A549 (cell line): ENCODE measurements at regions not wholly inside any gene's neighbourhood (a gene's known extent, or its start where the extent isn't known, plus 50 kb on each side); places are given as distances from the start of the nearest gene placed in this dataset.
"Not testable (repeated sequence)": the region's sequence is repeated elsewhere in the genome, so short reads cannot be mapped to it uniquely, and the experiment has no call there.

Source experiments
- ATAC-seq, 2 experiments: fragments of 200-7000 bp in 1 of 2; fragments of >200 bp in 1 of 2; cut with Nextera tagmentation in 1 of 2; cut with Tn5 transposase in 1 of 2; 3 replicates each; pipeline versions ENCODE4 v1.8.0 to v1.9.1; 2018 to 2020; ENCODE audit warnings: mild to moderate bottlenecking in 1 of 2, moderate library complexity in 1 of 2
- CTCF ChIA-PET: fragments of 300-600 bp; sonication (Branson Sonifier 250); formaldehyde crosslinking; extraction: SDS; loops from one replicate; lab custom pipeline; 2021; ENCODE audit warnings: antibody characterized with exemption, inconsistent platforms; lab: Yijun Ruan, JAX
- POLR2A ChIA-PET: fragments of 350-600 bp; formaldehyde crosslinking; extraction: SDS; loops from one replicate; lab custom pipeline; 2021; ENCODE audit warnings: antibody characterized with exemption, inconsistent platforms; lab: Yijun Ruan, JAX
- DNase-seq, 2 experiments: peaks; one replicate each; pipeline versions ENCODE4 v3.0.0 to v3.0.0-alpha.2; 2011 to 2016; ENCODE audit warnings: low read depth in 1 of 2, low spot score in 1 of 2
- FAIRE-seq: peaks from 2 replicates; lab custom pipeline; 2011; peaks lifted over from hg19 to GRCh38; lab: Jason Lieb, UNC
- H3K27ac ChIP-seq, 2 experiments: fragments of >200 bp; sonication (Bioruptor Twin); formaldehyde crosslinking; 3 replicates each; pipeline ENCODE4 v1.5.1; 2016 to 2017
- H3K4me1 ChIP-seq: fragments of >200 bp; sonication (Bioruptor Twin); formaldehyde crosslinking; 3 replicates; pipeline ENCODE4 v1.6.1; 2016
- H3K4me2 ChIP-seq: fragments of >200 bp; sonication (Bioruptor Twin); formaldehyde crosslinking; 3 replicates; pipeline ENCODE4 v1.6.1; 2016
- H3K4me3 ChIP-seq: fragments of >200 bp; sonication (Bioruptor Twin); formaldehyde crosslinking; 3 replicates; pipeline ENCODE4 v1.5.1; 2016
- H3K9me3 ChIP-seq: fragments of >200 bp; sonication (Bioruptor Twin); formaldehyde crosslinking; 3 replicates; pipeline ENCODE4 v1.6.1; 2016
- CBX8 ChIP-seq: fragments of 200-600 bp; sonication (generic); IDR thresholded peaks from 2 replicates; pipeline ENCODE4 v1.6.1; 2016
- CHD4 ChIP-seq: fragments of 200-600 bp; sonication (generic); IDR thresholded peaks from 2 replicates; pipeline ENCODE4 v1.6.1; 2016; ENCODE audit warnings: antibody characterized with exemption, mild to moderate bottlenecking, borderline replicate concordance
- E2F6 ChIP-seq: IDR thresholded peaks from 2 replicates; pipeline ENCODE4 v1.6.1; 2012; ENCODE audit warnings: low read depth, borderline replicate concordance
- FOSB ChIP-seq: fragments of 250-450 bp; sonication (Bioruptor Pico); IDR thresholded peaks from 2 replicates; pipeline ENCODE4 v1.5.0; 2020; ENCODE audit warnings: mild to moderate bottlenecking, moderate library complexity
- FOXS1 ChIP-seq: fragments of 250-450 bp; sonication (Bioruptor Pico); IDR thresholded peaks from 2 replicates; pipeline ENCODE4 v1.5.0; 2020; ENCODE audit warnings: mild to moderate bottlenecking, moderate library complexity
- HDAC2 ChIP-seq: fragments of 200-600 bp; sonication (generic); IDR thresholded peaks from 2 replicates; pipeline ENCODE4 v1.6.1; 2016
- HES2 ChIP-seq: fragments of >200 bp; sonication (Bioruptor Twin); formaldehyde crosslinking; IDR thresholded peaks from 2 replicates; pipeline ENCODE4 v1.6.1; 2016
- JUNB ChIP-seq: fragments of >200 bp; sonication (Bioruptor Twin); formaldehyde crosslinking; IDR thresholded peaks from 2 replicates; pipeline ENCODE4 v1.6.1; 2016
- MAFK ChIP-seq: fragments of 450-650 bp; IDR thresholded peaks from 2 replicates; pipeline ENCODE4 v1.6.1; 2014; ENCODE audit not compliant: partially characterized antibody
- NFE2L2 ChIP-seq: fragments of 150-350 bp; conservative IDR thresholded peaks from 2 replicates; pipeline ENCODE4 v1.6.1; 2014; ENCODE audit warnings: low read length
- NPAS2 ChIP-seq: fragments of 250-450 bp; sonication (Bioruptor Pico); IDR thresholded peaks from 2 replicates; pipeline ENCODE4 v1.8.0; 2022; ENCODE audit warnings: mild to moderate bottlenecking, moderate library complexity, borderline replicate concordance
- PBX3 ChIP-seq: IDR thresholded peaks from 2 replicates; pipeline ENCODE4 v1.6.1; 2012
- RAD21 ChIP-seq, 2 experiments: fragments of >200 bp in 1 of 2; sonication (Bioruptor Twin) in 1 of 2; formaldehyde crosslinking in 1 of 2; IDR thresholded peaks in 1 of 2; conservative IDR thresholded peaks in 1 of 2; 2 replicates in 1 of 2; 3 replicates in 1 of 2; pipeline ENCODE4 v1.6.1; 2012 to 2018; ENCODE audit warnings: inconsistent platforms in 1 of 2
- RARB ChIP-seq: fragments of 250-450 bp; sonication (Bioruptor Pico); IDR thresholded peaks from 2 replicates; pipeline ENCODE4 v1.8.0; 2021; ENCODE audit warnings: mild to moderate bottlenecking, moderate library complexity
- RCOR1 ChIP-seq: fragments of 150-350 bp; IDR thresholded peaks from 2 replicates; pipeline ENCODE4 v1.6.1; 2014; ENCODE audit warnings: antibody characterized with exemption, low read length, low read depth
- SMC3 ChIP-seq: fragments of >200 bp; sonication (Bioruptor Twin); formaldehyde crosslinking; IDR thresholded peaks from 3 replicates; pipeline ENCODE4 v1.6.1; 2018; ENCODE audit warnings: inconsistent platforms
- TP53 ChIP-seq: fragments of 250-450 bp; sonication (Bioruptor Pico); IDR thresholded peaks from 2 replicates; pipeline ENCODE4 v1.5.0; 2021; ENCODE audit warnings: mild to moderate bottlenecking, moderate library complexity
- WGBS: methylation state at CpG from one replicate; pipeline ENCODE4 v1.1.6; 2017; ENCODE audit errors: missing lambda C conversion rate; 5-methylcytosine and 5-hydroxymethylcytosine counted together
- TF ChIP-seq, protein P1 (sequence below): fragments of 250-450 bp; sonication (Bioruptor Pico); IDR thresholded peaks from 2 replicates; pipeline ENCODE4 v1.5.0; 2021; ENCODE audit warnings: mild to moderate bottlenecking, moderate library complexity, borderline replicate concordance

GRCh38 chr5:86493777-86494176 is 124.0 kb upstream of the COX7C start:
- TF ChIP-seq HDAC2 = no peak
- peak; percentile 19 for TF ChIP-seq MAFK
- FAIRE-seq = peak; percentile 49
- Histone ChIP-seq H3K4me2 (no peak overlapping the region), H3K4me1 (no peaks in the 10 kb centered on the region), H3K27ac (no peak overlapping the region), H3K9me3 (no peaks in the 10 kb centered on the region), H3K4me3 (no peak overlapping the region)
- no peak for DNase-seq
- ChIA-PET CTCF (no interaction called here), POLR2A (no interaction called here)
- WGBS = 35% methylated on average over 1 of the region's 1 CpG
- ATAC-seq = no peak

GRCh38 chr5:86500947-86501346 is 116.8 kb upstream of the COX7C start:
- Histone ChIP-seq H3K4me1 (no peaks in the 10 kb centered on the region), H3K9me3 (no peaks in the 10 kb centered on the region), H3K4me3 (no peak overlapping the region), H3K27ac (no peak overlapping the region), H3K4me2 (no peak overlapping the region)
- 0 out of 6 replicates have a peak, but pooled peaks of 1 of the 2 experiments have one; percentile 47 for ATAC-seq
- DNase-seq = peak in 1 of 2 experiments; percentile 13
- no peak for TF ChIP-seq TP53 (CRISPR knock-in tag)
- TF ChIP-seq RAD21 (conservative IDR thresholded peaks at IDR 0.05 in 1 of 2, IDR thresholded peaks at IDR 0.05 in 1 of 2) = peak in 1 of 2 experiments; percentile 24; a peak in 2 of 5 replicates
- no peak for TF ChIP-seq SMC3
- ChIA-PET POLR2A (no interaction called here), CTCF (no interaction called here)
- FAIRE-seq = no peak
- 21% methylated on average over 1 of the region's 1 CpG for WGBS

DNA sequence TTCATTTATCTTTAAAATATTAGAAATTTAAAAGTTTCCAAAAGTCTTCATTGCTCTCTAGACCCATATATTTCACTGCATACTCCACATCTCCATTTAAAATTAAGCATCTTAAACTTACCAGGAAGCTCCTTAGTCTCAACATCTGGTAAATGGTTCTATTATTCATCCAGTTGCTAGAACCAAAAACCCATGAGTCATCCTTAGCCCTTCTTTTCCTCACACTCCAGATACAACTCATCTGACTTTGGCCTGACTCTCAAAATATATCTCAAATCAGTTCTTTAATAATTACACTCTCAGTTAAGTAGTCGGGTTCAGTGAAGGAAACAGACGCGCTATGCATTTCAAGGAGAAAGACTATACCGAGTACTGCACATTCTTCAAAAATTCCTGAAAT is 110.2 kb upstream of the COX7C start:
- ATAC-seq (no peak), FAIRE-seq (no peak), DNase-seq (no peak)
- Histone ChIP-seq H3K4me1 (0 out of 3 replicates have a peak, but pooled peaks cover 3% of the 10 kb centered on the region), H3K9me3 (no peaks in the 10 kb centered on the region), H3K27ac (no peak overlapping the region), H3K4me3 (no peak overlapping the region), H3K4me2 (no peak overlapping the region)
- POLR2A ChIA-PET = interaction anchor here (0.6 kb wide), 1 partner anchor 230 kb away, joined by 3 read pairs; no protein-coding TSS in a partner anchor
- 75% methylated on average over 4 of the region's 4 CpGs for WGBS
- TF ChIP-seq PBX3 = no peak
- CTCF ChIA-PET = no interaction called here

- H3K27ac ChIP-seq, CTCF ChIA-PET, H3K4me3 ChIP-seq, DNase-seq, FAIRE-seq, H3K4me2 ChIP-seq, H3K4me1 ChIP-seq, ATAC-seq, H3K9me3 ChIP-seq, POLR2A ChIA-PET: not testable (repeated sequence)
- 66% methylated on average over 12 of the region's 21 CpGs for WGBS
These were observed 107.3 kb upstream of the COX7C start for GRCh38 chr5:86510330-86510915.

GRCh38 chr5:86523718-86524117 is 94.0 kb upstream of the COX7C start:
- no peak for ATAC-seq
- CTCF ChIA-PET = no interaction called here

DNA sequence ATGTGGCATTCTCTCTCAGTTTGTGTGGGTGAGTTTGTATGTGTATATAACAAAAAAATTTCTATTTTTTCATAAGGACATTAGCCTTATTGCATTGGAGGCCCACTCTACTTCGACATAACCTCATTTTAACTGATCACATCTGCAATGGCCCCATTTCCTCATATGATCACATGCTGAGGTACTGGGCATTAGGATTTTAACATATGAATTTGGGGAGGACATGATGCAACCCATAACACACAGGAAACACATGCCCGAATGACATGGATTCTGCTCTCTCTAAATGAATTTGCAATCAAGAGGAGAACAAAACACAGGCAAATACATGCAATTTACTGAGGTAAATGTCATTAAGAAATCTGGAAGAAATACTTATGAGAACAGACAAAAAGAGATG is 92.1 kb upstream of the COX7C start:
- no peak for FAIRE-seq
- ChIA-PET CTCF (no interaction called here), POLR2A (no interaction called here)
- H3K27ac ChIP-seq = no peak overlapping the region
- ATAC-seq = no peak
- H3K4me1 ChIP-seq = no peaks in the 10 kb centered on the region
- DNase-seq = no peak
- no peaks in the 10 kb centered on the region for H3K9me3 ChIP-seq
- WGBS = 21% methylated on average over 2 of the region's 2 CpGs
- no peak overlapping the region for H3K4me3 ChIP-seq
- H3K4me2 ChIP-seq = no peak overlapping the region
- TF ChIP-seq HES2 = no peak
- no peak for TF ChIP-seq FOSB (CRISPR knock-in tag)
- no peak for TF ChIP-seq JUNB
- no peak for TF ChIP-seq HDAC2
- TF ChIP-seq CHD4 = no peak
- TF ChIP-seq FOXS1 = no peak
- TF ChIP-seq E2F6 = no peak
- TF ChIP-seq RCOR1 = no peak
- TF ChIP-seq NFE2L2 = no peak
- no peak for TF ChIP-seq RARB (CRISPR knock-in tag)
- TF ChIP-seq, protein P1, sequence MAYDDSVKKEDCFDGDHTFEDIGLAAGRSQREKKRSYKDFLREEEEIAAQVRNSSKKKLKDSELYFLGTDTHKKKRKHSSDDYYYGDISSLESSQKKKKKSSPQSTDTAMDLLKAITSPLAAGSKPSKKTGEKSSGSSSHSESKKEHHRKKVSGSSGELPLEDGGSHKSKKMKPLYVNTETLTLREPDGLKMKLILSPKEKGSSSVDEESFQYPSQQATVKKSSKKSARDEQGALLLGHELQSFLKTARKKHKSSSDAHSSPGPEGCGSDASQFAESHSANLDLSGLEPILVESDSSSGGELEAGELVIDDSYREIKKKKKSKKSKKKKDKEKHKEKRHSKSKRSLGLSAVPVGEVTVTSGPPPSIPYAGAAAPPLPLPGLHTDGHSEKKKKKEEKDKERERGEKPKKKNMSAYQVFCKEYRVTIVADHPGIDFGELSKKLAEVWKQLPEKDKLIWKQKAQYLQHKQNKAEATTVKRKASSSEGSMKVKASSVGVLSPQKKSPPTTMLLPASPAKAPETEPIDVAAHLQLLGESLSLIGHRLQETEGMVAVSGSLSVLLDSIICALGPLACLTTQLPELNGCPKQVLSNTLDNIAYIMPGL (CRISPR knock-in tag) = no peak
- TF ChIP-seq NPAS2 (CRISPR knock-in tag) = no peak

More at GRCh38 chr5:86523718-86524117, 94.0 kb upstream of the COX7C start:
- TF ChIP-seq CBX8 = no peak
- no peak for FAIRE-seq
- 34% methylated on average over 3 of the region's 3 CpGs for WGBS
- no peak overlapping the region for H3K27ac ChIP-seq
- POLR2A ChIA-PET = no interaction called here
- no peaks in the 10 kb centered on the region for H3K9me3 ChIP-seq
- no peaks in the 10 kb centered on the region for H3K4me1 ChIP-seq
- H3K4me2 ChIP-seq = no peak overlapping the region
- no peak for DNase-seq
- no peak overlapping the region for H3K4me3 ChIP-seq
